Stimulated activated CD4-positive, alpha-beta T cell treated with anti-CD3 and anti-CD28 coated beads, Interleukin-15, amount 100 ng/mL, for 1 hour (primary cell): ENCODE measurements at regions not wholly inside any gene's neighbourhood (a gene's known extent, or its start where the extent isn't known, plus 50 kb on each side); places are given as distances from the start of the nearest gene placed in this dataset.

Experiments used
- DNase-seq, 2 donors: peaks; one replicate each; pipeline ENCODE4 v3.0.0-alpha.2; 2020; ENCODE audit warnings: low read depth in 1 of 2, low spot score in 1 of 2

DNA sequence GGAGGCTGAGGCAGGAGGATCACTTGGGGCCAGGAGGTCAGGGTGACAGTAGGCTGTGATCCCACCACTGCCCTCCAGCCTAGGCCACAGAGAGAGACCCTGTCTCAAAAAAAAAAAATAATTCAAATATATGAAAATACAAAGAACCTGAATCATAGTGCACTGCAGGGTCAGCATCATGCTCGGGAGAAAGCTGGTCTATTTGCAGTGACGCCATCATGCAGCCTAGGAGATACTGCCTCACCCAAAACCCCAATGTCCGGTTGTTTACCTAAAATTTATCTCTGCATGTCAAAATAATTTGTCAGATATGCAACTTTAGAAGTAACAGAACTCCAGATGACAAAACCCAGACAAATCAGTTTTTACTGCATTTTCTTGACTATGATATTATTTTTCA lies 61.5 kb upstream of the ALKAL2 start:
- no peak for DNase-seq

DNA sequence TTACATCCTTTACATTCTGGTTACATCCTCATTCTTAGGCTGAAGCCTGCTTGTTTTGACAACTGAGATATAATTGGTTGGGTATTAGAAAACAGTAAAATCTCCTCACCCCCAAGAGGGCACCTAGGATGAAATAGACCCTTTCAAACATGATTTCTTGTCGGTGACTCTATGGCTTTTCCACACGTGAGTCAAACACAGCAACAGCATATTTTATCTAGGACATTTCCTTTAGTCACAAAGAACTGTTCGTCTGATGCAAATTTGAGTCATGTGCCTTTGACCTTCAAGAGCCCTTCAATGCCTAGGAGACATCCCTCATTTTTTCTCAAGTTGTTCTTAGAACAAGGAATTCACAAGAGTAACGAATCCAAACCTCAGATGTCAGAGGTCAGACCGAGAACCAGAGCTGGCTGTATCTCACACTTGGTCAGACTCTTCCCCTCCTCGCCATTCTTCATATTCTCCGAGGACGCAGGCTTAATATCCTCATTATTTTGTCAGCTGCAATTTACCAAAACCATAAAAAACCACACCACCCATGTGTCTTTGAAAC lies 60.5 kb upstream of the ALKAL2 start:
- no peak for DNase-seq

GRCh38 chr2:344811-345210 lies 56.9 kb upstream of the ALKAL2 start:
- DNase-seq: no peak

GRCh38 chr2:343355-343754 lies 55.5 kb upstream of the ALKAL2 start:
- DNase-seq: no peak

DNA sequence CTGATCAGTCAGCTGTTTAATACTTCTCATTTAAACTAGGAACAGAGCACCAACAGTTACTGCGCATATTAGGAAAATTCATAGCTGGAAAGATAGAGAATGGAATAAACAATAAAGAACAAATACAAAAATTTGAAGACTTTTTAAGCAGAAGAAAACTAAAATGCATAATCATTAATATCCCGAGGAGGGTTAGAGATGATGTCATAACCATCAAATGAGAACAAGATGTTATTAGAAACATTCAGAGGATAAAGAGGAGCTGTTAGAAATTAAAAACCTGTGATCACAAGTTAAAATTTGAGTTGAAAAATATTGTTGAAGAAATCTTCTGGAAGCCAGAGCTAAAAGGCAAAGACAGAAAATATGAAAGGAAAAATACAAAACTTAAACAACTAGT lies 54.0 kb upstream of the ALKAL2 start:
- no peak for DNase-seq

DNA sequence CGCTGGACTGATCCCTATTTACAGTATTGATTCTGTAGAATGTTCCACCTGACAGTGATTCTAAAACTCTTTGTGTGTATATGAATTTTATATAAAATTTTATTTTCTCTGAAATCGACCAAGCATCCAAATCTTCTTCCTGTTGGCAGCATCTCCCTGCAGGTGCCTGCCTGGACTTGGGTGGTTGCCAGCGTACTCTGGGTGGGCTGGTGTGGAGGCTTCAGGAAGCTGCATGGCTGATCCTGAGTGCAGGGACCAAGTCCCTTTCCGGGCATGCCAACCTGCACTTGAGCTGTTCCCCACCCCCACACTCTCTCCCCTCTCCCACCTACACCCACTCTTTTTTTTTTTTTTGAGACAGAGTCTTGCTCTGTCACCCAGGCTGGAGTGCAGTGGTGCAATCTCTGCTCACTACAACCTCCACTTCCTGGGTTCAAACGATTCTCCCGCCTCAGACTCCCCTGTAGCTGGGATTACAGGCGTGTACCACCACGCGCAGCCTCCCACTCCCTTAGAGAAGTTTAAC lies 53.2 kb upstream of the ALKAL2 start:
- DNase-seq: no peak
